Fibroblast of pulmonary artery (primary cell): ENCODE measurements at regions not wholly inside any gene's neighbourhood (a gene's known extent, or its start where the extent isn't known, plus 50 kb on each side); places are given as distances from the start of the nearest gene placed in this dataset.

ENCODE experiments used
- DNase-seq: peaks from one replicate; pipeline ENCODE4 v3.0.0-alpha.2; 2010; ENCODE audit warnings: low read depth
- H3K4me3 ChIP-seq: replicated peaks from 2 replicates; pipeline ENCODE4 v1.5.1; 2011; ENCODE audit warnings: low read depth, mild to moderate bottlenecking, control low read depth, low read length, moderate library complexity
- CTCF ChIP-seq: IDR thresholded peaks from 2 replicates; pipeline ENCODE4 v1.5.1; 2011; ENCODE audit warnings: mild to moderate bottlenecking, control low read depth, low read length, inconsistent platforms; ENCODE audit errors: missing control alignments

GRCh38 chr12:19036673-19037357 lies 92.7 kb upstream of the PLEKHA5 start:
- H3K4me3 ChIP-seq, result no peak overlapping the region
- TF ChIP-seq CTCF, result no peak
- DNase-seq, result peak; percentile 34

- no peak for DNase-seq
- TF ChIP-seq CTCF, result no peak
- no peak overlapping the region for H3K4me3 ChIP-seq
These were observed 91.3 kb upstream of the PLEKHA5 start for GRCh38 chr12:19038209-19038608.

- no peak for DNase-seq
These were observed 90.0 kb upstream of the PLEKHA5 start for GRCh38 chr12:19039515-19039914.

GRCh38 chr12:19042221-19042620 lies 87.3 kb upstream of the PLEKHA5 start:
- no peak overlapping the region for H3K4me3 ChIP-seq
- no peak for TF ChIP-seq CTCF
- no peak for DNase-seq

More at GRCh38 chr12:19039515-19039914, 90.0 kb upstream of the PLEKHA5 start:
- H3K4me3 ChIP-seq, result no peak overlapping the region
- TF ChIP-seq CTCF, result no peak

- no peak for DNase-seq
- H3K4me3 ChIP-seq, result no peak overlapping the region
- TF ChIP-seq CTCF, result no peak
These were observed 85.1 kb upstream of the PLEKHA5 start for GRCh38 chr12:19044430-19044829.

- H3K4me3 ChIP-seq, result no peak overlapping the region
- DNase-seq, result no peak
- TF ChIP-seq CTCF, result no peak
These were observed 84.6 kb upstream of the PLEKHA5 start for GRCh38 chr12:19044891-19045290.

- DNase-seq, result peak; percentile 40
- no peak overlapping the region for H3K4me3 ChIP-seq
- no peak for TF ChIP-seq CTCF
These were observed 84.1 kb upstream of the PLEKHA5 start for GRCh38 chr12:19045426-19045825.
